WTC11 (cell line): ENCODE measurements at regions not wholly inside any gene's neighbourhood (a gene's known extent, or its start where the extent isn't known, plus 50 kb on each side); places are given as distances from the start of the nearest gene placed in this dataset.

ENCODE experiments used
- ATAC-seq: fragments of 200-7000 bp; cut with Tn5 transposase; 2 replicates; pipeline ENCODE4 v1.10.0; 2021; ENCODE audit warnings: mild to moderate bottlenecking, moderate library complexity
- CTCF ChIA-PET: fragments of 300-600 bp; sonication (Branson Sonifier 250); formaldehyde crosslinking; loops from one replicate; lab custom pipeline; 2021; ENCODE audit warnings: antibody characterized with exemption; lab: Charles Lee
- POLR2A ChIA-PET: fragments of 350-600 bp; sonication (Branson Sonifier 250); formaldehyde crosslinking; loops from one replicate; lab custom pipeline; 2021; ENCODE audit warnings: antibody characterized with exemption; lab: Charles Lee
- DNase-seq: peaks from one replicate; pipeline ENCODE4 v3.0.0; 2021; ENCODE audit warnings: low spot score
- H3K27ac Mint-ChIP-seq: 2 replicates; pipeline ENCODE4 v1.8.0; 2021; ENCODE audit warnings: mixed read lengths
- H3K27me3 Mint-ChIP-seq: 2 replicates; pipeline ENCODE4 v1.8.0; 2021; ENCODE audit warnings: low read depth, mild to moderate bottlenecking, moderate library complexity, mixed read lengths
- H3K36me3 Mint-ChIP-seq: 2 replicates; pipeline ENCODE4 v1.8.0; 2021; ENCODE audit warnings: mixed read lengths
- H3K4me1 Mint-ChIP-seq: 2 replicates; pipeline ENCODE4 v1.8.0; 2022; ENCODE audit warnings: mixed read lengths
- H3K4me3 Mint-ChIP-seq: 2 replicates; pipeline ENCODE4 v1.8.0; 2021; ENCODE audit warnings: mild to moderate bottlenecking, moderate library complexity, mixed read lengths
- H3K9me3 Mint-ChIP-seq: 2 replicates; pipeline ENCODE4 v1.8.0; 2021; ENCODE audit warnings: mixed read lengths
- CREB1 ChIP-seq: sonication (generic); formaldehyde crosslinking; IDR thresholded peaks from 2 replicates; pipeline ENCODE4 v1.8.0; 2023; ENCODE audit warnings: mild to moderate bottlenecking, missing genetic modification reagents
- GTF2I ChIP-seq: fragments of 250-450 bp; sonication (Bioruptor Pico); conservative IDR thresholded peaks from 2 replicates; pipeline ENCODE4 v1.4.0; 2021; ENCODE audit warnings: mild to moderate bottlenecking
- NFE2L1 ChIP-seq: sonication (generic); formaldehyde crosslinking; IDR thresholded peaks from 2 replicates; pipeline ENCODE4 v1.8.1; 2023; ENCODE audit warnings: missing genetic modification reagents
- NR1H2 ChIP-seq: sonication (generic); formaldehyde crosslinking; IDR thresholded peaks from 2 replicates; pipeline ENCODE4 v1.9.0; 2021; ENCODE audit warnings: mild to moderate bottlenecking, moderate library complexity, missing genetic modification reagents
- OVOL2 ChIP-seq: fragments of 250-450 bp; sonication (Bioruptor Pico); IDR thresholded peaks from 2 replicates; pipeline ENCODE4 v1.9.0; 2021; ENCODE audit warnings: mild to moderate bottlenecking, borderline replicate concordance
- SP1 ChIP-seq: sonication (generic); formaldehyde crosslinking; conservative IDR thresholded peaks from 2 replicates; pipeline ENCODE4 v1.8.1; 2022; ENCODE audit warnings: missing genetic modification reagents
- TCF7 ChIP-seq: sonication (generic); formaldehyde crosslinking; IDR thresholded peaks from 2 replicates; pipeline ENCODE4 v1.8.0; 2022; ENCODE audit warnings: mild to moderate bottlenecking, low read depth, missing genetic modification reagents, moderate library complexity
- ZBTB21 ChIP-seq: sonication (generic); formaldehyde crosslinking; IDR thresholded peaks from 2 replicates; pipeline ENCODE4 v1.8.1; 2023; ENCODE audit warnings: mild to moderate bottlenecking, missing genetic modification reagents, borderline replicate concordance
- ZNF121 ChIP-seq: sonication (generic); formaldehyde crosslinking; IDR thresholded peaks from 2 replicates; pipeline ENCODE4 v1.8.0; 2023; ENCODE audit warnings: missing genetic modification reagents
- ZNF138 ChIP-seq: sonication (generic); formaldehyde crosslinking; conservative IDR thresholded peaks from 2 replicates; pipeline ENCODE4 v1.8.1; 2022; ENCODE audit warnings: mild to moderate bottlenecking, moderate library complexity, missing genetic modification reagents
- ZNF263 ChIP-seq: sonication (generic); formaldehyde crosslinking; IDR thresholded peaks from 2 replicates; pipeline ENCODE4 v1.8.1; 2022; ENCODE audit warnings: low read depth, mild to moderate bottlenecking, moderate library complexity, missing genetic modification reagents
- ZNF671 ChIP-seq: fragments of 250-450 bp; sonication (Bioruptor Pico); IDR thresholded peaks from 2 replicates; pipeline ENCODE4 v1.8.0; 2021; ENCODE audit warnings: mild to moderate bottlenecking
- TF ChIP-seq, protein P1 (sequence below): sonication (generic); formaldehyde crosslinking; IDR thresholded peaks from 2 replicates; pipeline ENCODE4 v1.8.0; 2022; ENCODE audit warnings: mild to moderate bottlenecking, missing genetic modification reagents
- TF ChIP-seq, protein P2 (sequence below): sonication (generic); formaldehyde crosslinking; IDR thresholded peaks from 2 replicates; pipeline ENCODE4 v1.8.0; 2022; ENCODE audit warnings: mild to moderate bottlenecking, missing genetic modification reagents
- TF ChIP-seq, protein P3 (sequence below): fragments of 250-450 bp; sonication (Bioruptor Pico); IDR thresholded peaks from 2 replicates; pipeline ENCODE4 v1.8.0; 2021; ENCODE audit warnings: mild to moderate bottlenecking
- TF ChIP-seq, protein P4 (sequence below): sonication (generic); formaldehyde crosslinking; IDR thresholded peaks from 2 replicates; pipeline ENCODE4 v1.8.0; 2022; ENCODE audit warnings: mild to moderate bottlenecking, missing genetic modification reagents
- TF ChIP-seq, protein P5 (sequence below): sonication (generic); formaldehyde crosslinking; IDR thresholded peaks from 2 replicates; pipeline ENCODE4 v1.8.1; 2022; ENCODE audit warnings: low read depth, missing genetic modification reagents, borderline replicate concordance
- TF ChIP-seq, protein P6 (sequence below): sonication (generic); formaldehyde crosslinking; IDR thresholded peaks from 2 replicates; pipeline ENCODE4 v1.8.1; 2023; ENCODE audit warnings: mild to moderate bottlenecking, missing genetic modification reagents
- TF ChIP-seq, protein P7 (sequence below): sonication (generic); formaldehyde crosslinking; IDR thresholded peaks from 2 replicates; pipeline ENCODE4 v1.8.1; 2023; ENCODE audit warnings: mild to moderate bottlenecking, missing genetic modification reagents, moderate library complexity
- TF ChIP-seq, protein P8 (sequence below): fragments of 250-450 bp; sonication (Bioruptor Pico); conservative IDR thresholded peaks from 2 replicates; pipeline ENCODE4 v1.9.0; 2021; ENCODE audit warnings: mild to moderate bottlenecking
- TF ChIP-seq, protein P9 (sequence below): fragments of 200-600 bp; IDR thresholded peaks from 2 replicates; pipeline ENCODE4 v1.8.0; 2022; ENCODE audit warnings: antibody characterized with exemption

DNA sequence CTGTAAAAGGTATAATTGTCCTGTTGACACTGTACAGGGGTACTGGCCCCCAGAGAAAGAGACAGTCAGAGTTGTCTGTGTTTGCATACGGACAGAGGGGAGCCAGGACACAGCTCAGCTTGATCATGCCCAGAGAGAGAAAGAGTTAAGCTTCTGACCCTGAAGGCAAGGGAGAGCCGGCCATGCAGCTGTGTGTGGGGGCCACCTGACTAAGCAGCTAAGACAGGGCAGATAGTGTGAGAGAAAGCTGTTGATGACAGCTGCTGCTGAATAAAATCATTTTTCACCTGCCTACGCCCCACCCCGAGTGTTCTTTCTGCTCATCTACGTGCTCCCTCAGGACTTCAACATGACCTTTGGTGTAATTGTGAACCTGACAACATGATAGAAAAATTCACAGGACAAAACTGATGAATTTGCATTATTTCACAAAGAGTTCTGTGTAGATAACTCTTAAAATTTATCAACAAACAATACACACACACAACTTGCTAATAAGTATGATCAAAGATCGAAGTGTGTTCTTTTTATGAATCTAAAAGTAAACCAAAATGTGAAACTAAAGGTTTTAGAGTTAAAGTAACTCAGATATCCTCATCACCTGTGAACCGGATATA is 1294.3 kb upstream of the ATXN8OS start:
- no peaks in the 10 kb centered on the region for H3K9me3 Mint-ChIP-seq
- peaks cover 7% of the 10 kb centered on the region for H3K4me1 Mint-ChIP-seq
- CTCF ChIA-PET = no interaction called here
- TF ChIP-seq, protein P1, sequence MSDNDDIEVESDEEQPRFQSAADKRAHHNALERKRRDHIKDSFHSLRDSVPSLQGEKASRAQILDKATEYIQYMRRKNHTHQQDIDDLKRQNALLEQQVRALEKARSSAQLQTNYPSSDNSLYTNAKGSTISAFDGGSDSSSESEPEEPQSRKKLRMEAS (CRISPR knock-in tag) = no peak
- TF ChIP-seq, protein P2, sequence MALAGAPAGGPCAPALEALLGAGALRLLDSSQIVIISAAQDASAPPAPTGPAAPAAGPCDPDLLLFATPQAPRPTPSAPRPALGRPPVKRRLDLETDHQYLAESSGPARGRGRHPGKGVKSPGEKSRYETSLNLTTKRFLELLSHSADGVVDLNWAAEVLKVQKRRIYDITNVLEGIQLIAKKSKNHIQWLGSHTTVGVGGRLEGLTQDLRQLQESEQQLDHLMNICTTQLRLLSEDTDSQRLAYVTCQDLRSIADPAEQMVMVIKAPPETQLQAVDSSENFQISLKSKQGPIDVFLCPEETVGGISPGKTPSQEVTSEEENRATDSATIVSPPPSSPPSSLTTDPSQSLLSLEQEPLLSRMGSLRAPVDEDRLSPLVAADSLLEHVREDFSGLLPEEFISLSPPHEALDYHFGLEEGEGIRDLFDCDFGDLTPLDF (CRISPR knock-in tag) = no peak
- no peak for TF ChIP-seq GTF2I
- TF ChIP-seq ZNF263 = no peak
- no peak for TF ChIP-seq NR1H2 (CRISPR knock-in tag)
- TF ChIP-seq, protein P3, sequence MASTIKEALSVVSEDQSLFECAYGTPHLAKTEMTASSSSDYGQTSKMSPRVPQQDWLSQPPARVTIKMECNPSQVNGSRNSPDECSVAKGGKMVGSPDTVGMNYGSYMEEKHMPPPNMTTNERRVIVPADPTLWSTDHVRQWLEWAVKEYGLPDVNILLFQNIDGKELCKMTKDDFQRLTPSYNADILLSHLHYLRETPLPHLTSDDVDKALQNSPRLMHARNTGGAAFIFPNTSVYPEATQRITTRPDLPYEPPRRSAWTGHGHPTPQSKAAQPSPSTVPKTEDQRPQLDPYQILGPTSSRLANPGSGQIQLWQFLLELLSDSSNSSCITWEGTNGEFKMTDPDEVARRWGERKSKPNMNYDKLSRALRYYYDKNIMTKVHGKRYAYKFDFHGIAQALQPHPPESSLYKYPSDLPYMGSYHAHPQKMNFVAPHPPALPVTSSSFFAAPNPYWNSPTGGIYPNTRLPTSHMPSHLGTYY (CRISPR knock-in tag) = no peak
- TF ChIP-seq ZNF138 (CRISPR knock-in tag) = no peak
- no peak for TF ChIP-seq CREB1 (CRISPR knock-in tag)
- TF ChIP-seq, protein P4, sequence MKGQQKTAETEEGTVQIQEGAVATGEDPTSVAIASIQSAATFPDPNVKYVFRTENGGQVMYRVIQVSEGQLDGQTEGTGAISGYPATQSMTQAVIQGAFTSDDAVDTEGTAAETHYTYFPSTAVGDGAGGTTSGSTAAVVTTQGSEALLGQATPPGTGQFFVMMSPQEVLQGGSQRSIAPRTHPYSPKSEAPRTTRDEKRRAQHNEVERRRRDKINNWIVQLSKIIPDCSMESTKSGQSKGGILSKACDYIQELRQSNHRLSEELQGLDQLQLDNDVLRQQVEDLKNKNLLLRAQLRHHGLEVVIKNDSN (CRISPR knock-in tag) = no peak
- TF ChIP-seq, protein P5, sequence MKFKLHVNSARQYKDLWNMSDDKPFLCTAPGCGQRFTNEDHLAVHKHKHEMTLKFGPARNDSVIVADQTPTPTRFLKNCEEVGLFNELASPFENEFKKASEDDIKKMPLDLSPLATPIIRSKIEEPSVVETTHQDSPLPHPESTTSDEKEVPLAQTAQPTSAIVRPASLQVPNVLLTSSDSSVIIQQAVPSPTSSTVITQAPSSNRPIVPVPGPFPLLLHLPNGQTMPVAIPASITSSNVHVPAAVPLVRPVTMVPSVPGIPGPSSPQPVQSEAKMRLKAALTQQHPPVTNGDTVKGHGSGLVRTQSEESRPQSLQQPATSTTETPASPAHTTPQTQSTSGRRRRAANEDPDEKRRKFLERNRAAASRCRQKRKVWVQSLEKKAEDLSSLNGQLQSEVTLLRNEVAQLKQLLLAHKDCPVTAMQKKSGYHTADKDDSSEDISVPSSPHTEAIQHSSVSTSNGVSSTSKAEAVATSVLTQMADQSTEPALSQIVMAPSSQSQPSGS = no peak
- TF ChIP-seq OVOL2 = no peak
- no peak for TF ChIP-seq TCF7 (CRISPR knock-in tag)
- POLR2A ChIA-PET = no interaction called here
- no peak overlapping the region for H3K27ac Mint-ChIP-seq
- no peak overlapping the region for H3K4me3 Mint-ChIP-seq
- no peaks in the 10 kb centered on the region for H3K36me3 Mint-ChIP-seq
- ATAC-seq (no peak), DNase-seq (no peak)
- H3K27me3 Mint-ChIP-seq = no peaks in the 10 kb centered on the region

DNA sequence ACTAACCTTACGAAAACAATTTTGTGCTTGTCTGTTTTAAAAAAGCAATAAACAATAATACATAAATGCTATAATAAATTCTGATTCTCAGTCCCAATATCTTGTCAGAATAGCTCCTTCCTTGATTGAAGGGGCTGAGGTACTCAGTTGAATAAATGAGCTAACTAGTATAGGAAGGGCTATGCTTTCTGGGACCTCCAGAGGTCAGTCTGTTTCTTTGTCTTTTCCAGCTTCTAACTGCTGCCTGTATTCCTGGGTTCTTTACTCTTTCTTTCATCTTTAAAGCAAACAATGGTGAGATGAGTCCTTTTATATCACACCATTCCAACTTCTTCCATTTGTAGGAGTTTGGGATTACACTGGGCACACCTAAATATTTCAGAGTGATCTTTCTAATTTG is 1297.0 kb upstream of the ATXN8OS start:
- no peak overlapping the region for H3K27ac Mint-ChIP-seq

DNA sequence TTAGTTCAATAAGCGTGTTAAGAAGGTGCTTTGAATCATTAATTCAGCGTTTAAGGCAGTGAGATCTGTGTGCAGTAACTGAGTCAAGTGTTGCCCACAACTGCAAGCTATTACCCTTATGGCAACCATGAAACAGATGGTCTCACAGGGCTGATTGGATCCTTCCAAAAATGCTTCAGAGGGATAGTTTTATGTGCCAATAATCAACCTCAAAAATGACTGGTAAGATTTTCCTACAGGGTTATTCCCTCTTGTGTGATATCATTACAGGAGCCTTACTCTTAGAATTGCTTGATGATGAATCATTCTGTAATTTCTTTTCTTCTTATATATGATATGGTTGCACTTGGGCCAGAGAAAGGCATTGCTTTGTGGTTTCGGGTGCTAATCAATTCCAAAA is 1299.2 kb upstream of the ATXN8OS start:
- no peaks in the 10 kb centered on the region for H3K36me3 Mint-ChIP-seq
- POLR2A ChIA-PET = no interaction called here
- no peaks in the 10 kb centered on the region for H3K27me3 Mint-ChIP-seq
- H3K9me3 Mint-ChIP-seq = no peaks in the 10 kb centered on the region
- H3K27ac Mint-ChIP-seq = no peak overlapping the region
- no peak overlapping the region for H3K4me3 Mint-ChIP-seq
- CTCF ChIA-PET = no interaction called here
- ATAC-seq (no peak), DNase-seq (no peak)
- peaks cover 5% of the 10 kb centered on the region for H3K4me1 Mint-ChIP-seq
- no peak for TF ChIP-seq ZNF138 (CRISPR knock-in tag)
- TF ChIP-seq, protein P6, sequence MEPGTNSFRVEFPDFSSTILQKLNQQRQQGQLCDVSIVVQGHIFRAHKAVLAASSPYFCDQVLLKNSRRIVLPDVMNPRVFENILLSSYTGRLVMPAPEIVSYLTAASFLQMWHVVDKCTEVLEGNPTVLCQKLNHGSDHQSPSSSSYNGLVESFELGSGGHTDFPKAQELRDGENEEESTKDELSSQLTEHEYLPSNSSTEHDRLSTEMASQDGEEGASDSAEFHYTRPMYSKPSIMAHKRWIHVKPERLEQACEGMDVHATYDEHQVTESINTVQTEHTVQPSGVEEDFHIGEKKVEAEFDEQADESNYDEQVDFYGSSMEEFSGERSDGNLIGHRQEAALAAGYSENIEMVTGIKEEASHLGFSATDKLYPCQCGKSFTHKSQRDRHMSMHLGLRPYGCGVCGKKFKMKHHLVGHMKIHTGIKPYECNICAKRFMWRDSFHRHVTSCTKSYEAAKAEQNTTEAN (CRISPR knock-in tag) = no peak
- TF ChIP-seq ZNF671 (CRISPR knock-in tag) = no peak
- no peak for TF ChIP-seq NFE2L1 (CRISPR knock-in tag)
- TF ChIP-seq SP1 (CRISPR knock-in tag) = no peak
- TF ChIP-seq, protein P7, sequence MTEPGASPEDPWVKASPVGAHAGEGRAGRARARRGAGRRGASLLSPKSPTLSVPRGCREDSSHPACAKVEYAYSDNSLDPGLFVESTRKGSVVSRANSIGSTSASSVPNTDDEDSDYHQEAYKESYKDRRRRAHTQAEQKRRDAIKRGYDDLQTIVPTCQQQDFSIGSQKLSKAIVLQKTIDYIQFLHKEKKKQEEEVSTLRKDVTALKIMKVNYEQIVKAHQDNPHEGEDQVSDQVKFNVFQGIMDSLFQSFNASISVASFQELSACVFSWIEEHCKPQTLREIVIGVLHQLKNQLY (CRISPR knock-in tag) = no peak
- no peak for TF ChIP-seq ZBTB21 (CRISPR knock-in tag)
- TF ChIP-seq, protein P8, sequence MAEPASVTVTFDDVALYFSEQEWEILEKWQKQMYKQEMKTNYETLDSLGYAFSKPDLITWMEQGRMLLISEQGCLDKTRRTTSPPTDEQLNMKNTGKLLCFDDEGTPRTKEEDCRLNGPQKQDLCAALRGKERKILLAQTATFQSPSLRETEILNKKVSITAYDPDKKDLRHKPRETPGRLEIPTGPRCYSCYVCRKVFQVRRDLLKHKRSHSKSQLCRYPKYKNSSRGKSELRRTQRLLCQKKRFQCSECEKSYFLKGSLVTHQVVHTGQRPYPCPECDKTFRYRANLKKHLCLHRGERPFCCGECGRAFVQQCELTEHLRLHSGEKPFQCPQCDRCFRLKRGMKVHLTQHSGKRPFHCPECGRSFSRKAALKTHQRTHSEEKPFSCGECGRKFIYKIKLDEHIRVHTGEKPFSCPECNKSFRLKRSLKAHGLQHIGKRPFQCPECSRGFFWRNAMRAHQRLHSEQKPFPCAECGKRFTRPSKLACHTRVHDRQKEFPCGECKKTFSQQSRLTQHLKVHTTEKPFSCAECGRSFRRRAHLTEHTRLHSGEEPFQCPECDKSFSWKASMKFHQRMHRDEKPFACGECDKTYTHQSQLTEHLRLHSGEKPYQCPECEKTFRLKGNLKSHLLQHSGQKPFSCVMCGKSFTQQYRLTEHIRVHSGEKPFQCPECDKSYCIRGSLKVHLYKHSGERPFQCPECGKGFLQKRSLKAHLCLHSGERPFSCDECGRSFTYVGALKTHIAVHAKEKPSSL (CRISPR knock-in tag) = no peak

More for the DNA sequence above, 1297.0 kb upstream of the ATXN8OS start:
- Mint-ChIP-seq H3K9me3 (no peaks in the 10 kb centered on the region), H3K4me3 (no peak overlapping the region), H3K36me3 (no peaks in the 10 kb centered on the region), H3K27me3 (no peaks in the 10 kb centered on the region), H3K4me1 (peaks cover 5% of the 10 kb centered on the region)
- ChIA-PET POLR2A (no interaction called here), CTCF (interaction anchor here (0.7 to 1.5 kb wide), 8 partner anchors 12 to 714 kb away, joined by 3 to 14 read pairs (median 4); no protein-coding TSS in a partner anchor)
- TF ChIP-seq, protein P9, sequence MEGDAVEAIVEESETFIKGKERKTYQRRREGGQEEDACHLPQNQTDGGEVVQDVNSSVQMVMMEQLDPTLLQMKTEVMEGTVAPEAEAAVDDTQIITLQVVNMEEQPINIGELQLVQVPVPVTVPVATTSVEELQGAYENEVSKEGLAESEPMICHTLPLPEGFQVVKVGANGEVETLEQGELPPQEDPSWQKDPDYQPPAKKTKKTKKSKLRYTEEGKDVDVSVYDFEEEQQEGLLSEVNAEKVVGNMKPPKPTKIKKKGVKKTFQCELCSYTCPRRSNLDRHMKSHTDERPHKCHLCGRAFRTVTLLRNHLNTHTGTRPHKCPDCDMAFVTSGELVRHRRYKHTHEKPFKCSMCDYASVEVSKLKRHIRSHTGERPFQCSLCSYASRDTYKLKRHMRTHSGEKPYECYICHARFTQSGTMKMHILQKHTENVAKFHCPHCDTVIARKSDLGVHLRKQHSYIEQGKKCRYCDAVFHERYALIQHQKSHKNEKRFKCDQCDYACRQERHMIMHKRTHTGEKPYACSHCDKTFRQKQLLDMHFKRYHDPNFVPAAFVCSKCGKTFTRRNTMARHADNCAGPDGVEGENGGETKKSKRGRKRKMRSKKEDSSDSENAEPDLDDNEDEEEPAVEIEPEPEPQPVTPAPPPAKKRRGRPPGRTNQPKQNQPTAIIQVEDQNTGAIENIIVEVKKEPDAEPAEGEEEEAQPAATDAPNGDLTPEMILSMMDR = 0 out of 2 replicates have a peak, but pooled peaks have one; percentile 13
- no peak for TF ChIP-seq ZNF121
- ATAC-seq (peak; percentile 99), DNase-seq (no peak)
